HEK293 (cell line): ENCODE measurements at regions not wholly inside any gene's neighbourhood (a gene's known extent, or its start where the extent isn't known, plus 50 kb on each side); places are given as distances from the start of the nearest gene placed in this dataset.

Source experiments
- CTCF ChIA-PET: fragments of 350-600 bp; formaldehyde crosslinking; extraction: SDS; loops from one replicate; lab custom pipeline; 2021; ENCODE audit warnings: antibody characterized with exemption; lab: Yijun Ruan, JAX
- POLR2A ChIA-PET: fragments of 300-600 bp; formaldehyde crosslinking; extraction: SDS; loops from one replicate; lab custom pipeline; 2020; ENCODE audit warnings: antibody characterized with exemption, inconsistent platforms; lab: Yijun Ruan, JAX
- H3K27ac ChIP-seq: fragments of 200-500 bp; sonication (Bioruptor generic); 2 replicates; pipeline ENCODE4 v1.5.1; 2014; ENCODE audit warnings: low read depth, low read length, control low read depth, inconsistent platforms; ENCODE audit errors: extremely low read depth
- H3K36me3 ChIP-seq, 2 experiments: fragments of 200-500 bp in 1 of 2; sonication (Bioruptor generic) in 1 of 2; 1 replicate in 1 of 2; 2 replicates in 1 of 2; pipeline ENCODE4 v1.5.1; 2014 to 2017; ENCODE audit warnings: inconsistent platforms in 2 of 2, low read length in 2 of 2; ENCODE audit not compliant: control insufficient read depth in 2 of 2, insufficient read depth in 1 of 2
- H3K4me1 ChIP-seq: fragments of 200-500 bp; sonication (Bioruptor generic); 2 replicates; pipeline ENCODE4 v1.5.1; 2014; ENCODE audit warnings: mild to moderate bottlenecking, low read length, inconsistent platforms; ENCODE audit not compliant: control insufficient read depth, insufficient read depth
- H3K4me3 ChIP-seq: 2 replicates; pipeline ENCODE4 v1.5.1; 2011; ENCODE audit warnings: low read depth, mild to moderate bottlenecking, control low read depth, low read length, moderate library complexity
- H3K9me3 ChIP-seq: fragments of 200-500 bp; sonication (Bioruptor generic); 2 replicates; pipeline ENCODE4 v1.5.1; 2014; ENCODE audit warnings: low read depth, low read length, inconsistent platforms; ENCODE audit not compliant: control insufficient read depth, insufficient read depth
- IKZF3 ChIP-seq: fragments of 450-650 bp; IDR thresholded peaks from 2 replicates; pipeline ENCODE4 v1.5.0; 2018; ENCODE audit warnings: missing biosample characterization, mild to moderate bottlenecking, missing genetic modification characterization, moderate library complexity
- OSR2 ChIP-seq: fragments of 450-650 bp; formaldehyde crosslinking; IDR thresholded peaks from 2 replicates; pipeline ENCODE4 v1.5.1; 2016; ENCODE audit warnings: missing biosample characterization, missing genetic modification characterization
- PRDM1 ChIP-seq: fragments of 450-650 bp; formaldehyde crosslinking; IDR thresholded peaks from 2 replicates; pipeline ENCODE4; 2016; ENCODE audit warnings: missing biosample characterization, missing genetic modification characterization
- SP3 ChIP-seq: fragments of 450-650 bp; formaldehyde crosslinking; IDR thresholded peaks from 2 replicates; pipeline ENCODE4 v1.5.1; 2016; ENCODE audit warnings: missing biosample characterization, missing genetic modification characterization
- SP7 ChIP-seq: fragments of 450-650 bp; formaldehyde crosslinking; IDR thresholded peaks from 2 replicates; pipeline ENCODE4 v1.5.1; 2016; ENCODE audit warnings: missing biosample characterization, missing genetic modification characterization
- TCF7L2 ChIP-seq: IDR thresholded peaks from 2 replicates; pipeline ENCODE4 v1.6.1; 2011; ENCODE audit warnings: low read depth, mild to moderate bottlenecking, inconsistent platforms, low read length, moderate library complexity, borderline replicate concordance
- TRIM28 ChIP-seq: IDR thresholded peaks from 2 replicates; pipeline ENCODE4 v1.6.1; 2011; ENCODE audit warnings: low read length, control low read depth, borderline replicate concordance
- WT1 ChIP-seq: fragments of 450-650 bp; formaldehyde crosslinking; IDR thresholded peaks from 2 replicates; pipeline ENCODE4 v1.5.1; 2016; ENCODE audit warnings: missing biosample characterization, missing genetic modification characterization
- ZEB2 ChIP-seq: fragments of 450-650 bp; formaldehyde crosslinking; IDR thresholded peaks from 2 replicates; pipeline ENCODE4 v1.5.1; 2016; ENCODE audit warnings: missing biosample characterization, missing genetic modification characterization
- ZFP37 ChIP-seq: fragments of 450-650 bp; formaldehyde crosslinking; IDR thresholded peaks from 2 replicates; pipeline ENCODE4 v1.5.1; 2016; ENCODE audit warnings: missing biosample characterization, missing genetic modification characterization
- ZFP69B ChIP-seq: fragments of 450-650 bp; formaldehyde crosslinking; IDR thresholded peaks from 2 replicates; pipeline ENCODE4 v1.5.1; 2016; ENCODE audit warnings: missing biosample characterization, missing genetic modification characterization
- ZNF10 ChIP-seq: fragments of 450-650 bp; formaldehyde crosslinking; IDR thresholded peaks from 2 replicates; pipeline ENCODE4 v1.5.1; 2017; ENCODE audit warnings: missing biosample characterization, missing genetic modification characterization
- ZNF16 ChIP-seq: fragments of 450-650 bp; formaldehyde crosslinking; IDR thresholded peaks from 2 replicates; pipeline ENCODE4 v1.5.1; 2016; ENCODE audit warnings: low read depth, missing biosample characterization, missing genetic modification characterization
- ZNF211 ChIP-seq: fragments of 450-650 bp; formaldehyde crosslinking; IDR thresholded peaks from 2 replicates; pipeline ENCODE4 v1.5.1; 2016; ENCODE audit warnings: low read depth, missing biosample characterization, missing genetic modification characterization
- ZNF404 ChIP-seq: fragments of 450-650 bp; formaldehyde crosslinking; IDR thresholded peaks from 2 replicates; pipeline ENCODE4 v1.5.1; 2017; ENCODE audit warnings: missing biosample characterization, missing genetic modification characterization
- ZNF571 ChIP-seq: fragments of 450-650 bp; formaldehyde crosslinking; IDR thresholded peaks from 2 replicates; pipeline ENCODE4 v1.5.0; 2017; ENCODE audit warnings: missing biosample characterization, missing genetic modification characterization
- ZNF837 ChIP-seq: fragments of 450-650 bp; formaldehyde crosslinking; IDR thresholded peaks from 2 replicates; pipeline ENCODE4 v1.5.1; 2016; ENCODE audit warnings: missing biosample characterization, missing genetic modification characterization
- TF ChIP-seq, protein P1 (sequence below): fragments of 450-650 bp; formaldehyde crosslinking; IDR thresholded peaks from 2 replicates; pipeline ENCODE4 v1.5.1; 2016; ENCODE audit warnings: missing biosample characterization, missing genetic modification characterization
- TF ChIP-seq, protein P2 (sequence below): fragments of 450-650 bp; IDR thresholded peaks from 2 replicates; pipeline ENCODE4 v1.5.1; 2018; ENCODE audit warnings: missing biosample characterization, mild to moderate bottlenecking, missing genetic modification characterization
- TF ChIP-seq, protein P3 (sequence below): sonication (generic); formaldehyde crosslinking; IDR thresholded peaks from 2 replicates; pipeline ENCODE4 v1.8.1; 2022; ENCODE audit warnings: mild to moderate bottlenecking, moderate library complexity, missing genetic modification reagents
- TF ChIP-seq, protein P4 (sequence below): fragments of 450-650 bp; formaldehyde crosslinking; IDR thresholded peaks from 2 replicates; pipeline ENCODE4 v1.5.1; 2016; ENCODE audit warnings: missing biosample characterization, missing genetic modification characterization
- TF ChIP-seq, protein P5 (sequence below): fragments of 450-650 bp; formaldehyde crosslinking; IDR thresholded peaks from 2 replicates; pipeline ENCODE4 v1.5.1; 2016; ENCODE audit warnings: missing biosample characterization, missing genetic modification characterization

DNA sequence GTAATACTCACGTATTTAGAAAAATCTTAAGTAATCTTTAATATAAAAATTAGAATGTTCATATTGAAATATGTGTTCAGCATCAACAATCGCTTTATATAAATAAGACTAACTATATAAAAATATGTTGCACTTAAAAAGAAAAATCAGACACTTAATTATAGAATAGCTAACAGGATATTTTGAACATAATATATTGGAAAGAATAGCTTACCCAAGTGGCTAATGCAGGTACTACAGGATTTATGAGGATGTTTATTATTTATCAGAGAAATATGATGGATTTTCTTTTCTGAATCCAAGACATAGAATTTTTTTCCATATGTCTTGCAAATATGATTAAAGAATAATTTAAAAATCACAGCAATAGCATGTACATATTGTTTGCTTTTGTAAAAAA lies 567.9 kb upstream of the GBE1 start:
- ChIA-PET POLR2A (no interaction called here), CTCF (interaction anchor here (0.6 kb wide), 1 partner anchor 10 kb away, joined by 3 read pairs; no protein-coding TSS in a partner anchor)
- TF ChIP-seq SP7 (tag by site-specific recombination): no peak
- no peak for TF ChIP-seq PRDM1
- no peak for TF ChIP-seq TCF7L2
- TF ChIP-seq ZNF10: no peak
- no peak for TF ChIP-seq ZEB2
- no peak for TF ChIP-seq ZNF404
- no peak for TF ChIP-seq ZFP37
- TF ChIP-seq ZNF571 (tag by site-specific recombination): no peak
- TF ChIP-seq ZNF837 (tag by site-specific recombination): no peak
- TF ChIP-seq TRIM28: no peak
- TF ChIP-seq SP3: no peak
- no peak overlapping the region for H3K4me3 ChIP-seq
- no peak overlapping the region for H3K27ac ChIP-seq
- no peaks in the 10 kb centered on the region for H3K4me1 ChIP-seq
- H3K36me3 ChIP-seq: no peaks in the 10 kb centered on the region
- H3K9me3 ChIP-seq: no peaks in the 10 kb centered on the region

DNA sequence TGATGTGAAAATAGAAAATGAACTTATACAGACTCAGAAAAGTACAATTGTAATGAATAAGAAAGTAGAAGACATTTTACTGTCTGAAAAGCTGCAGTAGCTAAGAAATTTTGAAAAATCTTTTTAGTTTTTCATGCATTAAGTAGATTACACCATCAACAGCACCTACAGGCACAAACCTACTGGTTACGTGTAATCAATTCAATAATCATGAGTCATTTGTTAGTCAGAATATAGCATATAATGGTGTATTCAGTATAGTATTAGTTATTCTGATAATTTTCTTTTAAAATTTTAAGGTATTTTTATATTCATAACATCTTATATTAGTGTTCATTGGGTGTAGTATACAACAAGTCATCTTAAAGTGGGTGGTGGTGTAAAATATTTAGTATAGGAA lies 550.5 kb upstream of the GBE1 start:
- TF ChIP-seq IKZF3 (tag by site-specific recombination): no peak
- TF ChIP-seq ZEB2: no peak
- no peak for TF ChIP-seq ZFP69B
- TF ChIP-seq, protein P1, sequence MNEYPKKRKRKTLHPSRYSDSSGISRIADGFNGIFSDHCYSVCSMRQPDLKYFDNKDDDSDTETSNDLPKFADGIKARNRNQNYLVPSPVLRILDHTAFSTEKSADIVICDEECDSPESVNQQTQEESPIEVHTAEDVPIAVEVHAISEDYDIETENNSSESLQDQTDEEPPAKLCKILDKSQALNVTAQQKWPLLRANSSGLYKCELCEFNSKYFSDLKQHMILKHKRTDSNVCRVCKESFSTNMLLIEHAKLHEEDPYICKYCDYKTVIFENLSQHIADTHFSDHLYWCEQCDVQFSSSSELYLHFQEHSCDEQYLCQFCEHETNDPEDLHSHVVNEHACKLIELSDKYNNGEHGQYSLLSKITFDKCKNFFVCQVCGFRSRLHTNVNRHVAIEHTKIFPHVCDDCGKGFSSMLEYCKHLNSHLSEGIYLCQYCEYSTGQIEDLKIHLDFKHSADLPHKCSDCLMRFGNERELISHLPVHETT (tag by site-specific recombination): no peak
- TF ChIP-seq, protein P2, sequence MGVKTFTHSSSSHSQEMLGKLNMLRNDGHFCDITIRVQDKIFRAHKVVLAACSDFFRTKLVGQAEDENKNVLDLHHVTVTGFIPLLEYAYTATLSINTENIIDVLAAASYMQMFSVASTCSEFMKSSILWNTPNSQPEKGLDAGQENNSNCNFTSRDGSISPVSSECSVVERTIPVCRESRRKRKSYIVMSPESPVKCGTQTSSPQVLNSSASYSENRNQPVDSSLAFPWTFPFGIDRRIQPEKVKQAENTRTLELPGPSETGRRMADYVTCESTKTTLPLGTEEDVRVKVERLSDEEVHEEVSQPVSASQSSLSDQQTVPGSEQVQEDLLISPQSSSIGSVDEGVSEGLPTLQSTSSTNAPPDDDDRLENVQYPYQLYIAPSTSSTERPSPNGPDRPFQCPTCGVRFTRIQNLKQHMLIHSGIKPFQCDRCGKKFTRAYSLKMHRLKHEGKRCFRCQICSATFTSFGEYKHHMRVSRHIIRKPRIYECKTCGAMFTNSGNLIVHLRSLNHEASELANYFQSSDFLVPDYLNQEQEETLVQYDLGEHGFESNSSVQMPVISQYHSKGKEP (tag by site-specific recombination): no peak
- no peak overlapping the region for H3K4me3 ChIP-seq
- H3K9me3 ChIP-seq: no peaks in the 10 kb centered on the region
- CTCF ChIA-PET: no interaction called here
- no peak overlapping the region for H3K27ac ChIP-seq
- no peaks in the 10 kb centered on the region for H3K36me3 ChIP-seq
- POLR2A ChIA-PET: no interaction called here
- no peaks in the 10 kb centered on the region for H3K4me1 ChIP-seq

DNA sequence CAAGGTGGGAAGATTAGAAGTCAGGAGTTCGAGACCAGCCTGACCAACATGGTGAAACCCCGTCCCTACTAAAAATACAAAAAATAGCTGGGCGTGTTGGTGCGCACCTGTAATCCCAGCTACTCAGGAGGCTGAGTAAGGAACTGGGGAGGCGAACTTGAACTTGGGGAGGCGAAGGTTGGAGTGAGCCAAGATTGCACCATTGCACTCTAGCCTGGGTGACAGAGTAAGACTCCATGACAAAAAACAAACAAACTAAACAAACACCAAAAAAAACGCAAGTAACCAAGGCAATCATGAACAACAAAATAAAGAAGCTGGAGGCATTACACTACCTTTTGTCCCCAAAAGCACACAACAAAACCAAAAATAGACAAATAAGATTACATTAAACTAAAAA lies 547.3 kb upstream of the GBE1 start:
- no peaks in the 10 kb centered on the region for H3K9me3 ChIP-seq
- H3K27ac ChIP-seq: no peak overlapping the region
- TF ChIP-seq WT1 (tag by site-specific recombination): no peak
- no peak for TF ChIP-seq OSR2 (tag by site-specific recombination)
- no peak for TF ChIP-seq ZNF837 (tag by site-specific recombination)
- TF ChIP-seq ZNF16 (tag by site-specific recombination): no peak
- TF ChIP-seq ZNF211 (tag by site-specific recombination): no peak
- TF ChIP-seq, all 188 proteins: peak for 0
- POLR2A ChIA-PET: no interaction called here
- no peak overlapping the region for H3K4me3 ChIP-seq
- no peaks in the 10 kb centered on the region for H3K4me1 ChIP-seq
- CTCF ChIA-PET: no interaction called here
- H3K36me3 ChIP-seq: no peaks in the 10 kb centered on the region

DNA sequence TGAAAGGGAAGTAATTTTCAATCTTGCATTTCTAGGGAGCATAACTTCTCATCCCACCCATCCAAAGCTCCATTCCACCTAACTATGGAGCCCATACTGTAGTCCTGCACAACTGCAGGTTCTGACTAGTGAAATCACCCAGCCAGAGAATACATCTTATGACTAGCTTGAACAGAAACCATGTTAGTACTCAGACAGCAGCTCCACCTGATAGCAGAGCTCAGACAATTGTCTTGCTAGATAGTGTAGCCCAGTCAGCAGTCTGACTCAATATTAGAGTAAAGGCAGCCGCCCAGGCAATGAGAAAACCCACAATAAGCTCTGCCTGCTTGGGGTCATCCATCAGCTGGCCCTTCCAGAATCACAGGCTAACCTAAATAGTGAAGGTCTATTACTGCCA lies 544.7 kb upstream of the GBE1 start:
- no peaks in the 10 kb centered on the region for H3K4me1 ChIP-seq
- H3K9me3 ChIP-seq: no peaks in the 10 kb centered on the region
- no peaks in the 10 kb centered on the region for H3K36me3 ChIP-seq
- no peak overlapping the region for H3K27ac ChIP-seq
- no peak overlapping the region for H3K4me3 ChIP-seq
- POLR2A ChIA-PET: no interaction called here
- CTCF ChIA-PET: no interaction called here
- TF ChIP-seq, protein P3, sequence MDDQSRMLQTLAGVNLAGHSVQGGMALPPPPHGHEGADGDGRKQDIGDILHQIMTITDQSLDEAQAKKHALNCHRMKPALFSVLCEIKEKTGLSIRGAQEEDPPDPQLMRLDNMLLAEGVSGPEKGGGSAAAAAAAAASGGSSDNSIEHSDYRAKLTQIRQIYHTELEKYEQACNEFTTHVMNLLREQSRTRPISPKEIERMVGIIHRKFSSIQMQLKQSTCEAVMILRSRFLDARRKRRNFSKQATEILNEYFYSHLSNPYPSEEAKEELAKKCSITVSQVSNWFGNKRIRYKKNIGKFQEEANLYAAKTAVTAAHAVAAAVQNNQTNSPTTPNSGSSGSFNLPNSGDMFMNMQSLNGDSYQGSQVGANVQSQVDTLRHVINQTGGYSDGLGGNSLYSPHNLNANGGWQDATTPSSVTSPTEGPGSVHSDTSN (CRISPR knock-in tag): no peak
- TF ChIP-seq, protein P4, sequence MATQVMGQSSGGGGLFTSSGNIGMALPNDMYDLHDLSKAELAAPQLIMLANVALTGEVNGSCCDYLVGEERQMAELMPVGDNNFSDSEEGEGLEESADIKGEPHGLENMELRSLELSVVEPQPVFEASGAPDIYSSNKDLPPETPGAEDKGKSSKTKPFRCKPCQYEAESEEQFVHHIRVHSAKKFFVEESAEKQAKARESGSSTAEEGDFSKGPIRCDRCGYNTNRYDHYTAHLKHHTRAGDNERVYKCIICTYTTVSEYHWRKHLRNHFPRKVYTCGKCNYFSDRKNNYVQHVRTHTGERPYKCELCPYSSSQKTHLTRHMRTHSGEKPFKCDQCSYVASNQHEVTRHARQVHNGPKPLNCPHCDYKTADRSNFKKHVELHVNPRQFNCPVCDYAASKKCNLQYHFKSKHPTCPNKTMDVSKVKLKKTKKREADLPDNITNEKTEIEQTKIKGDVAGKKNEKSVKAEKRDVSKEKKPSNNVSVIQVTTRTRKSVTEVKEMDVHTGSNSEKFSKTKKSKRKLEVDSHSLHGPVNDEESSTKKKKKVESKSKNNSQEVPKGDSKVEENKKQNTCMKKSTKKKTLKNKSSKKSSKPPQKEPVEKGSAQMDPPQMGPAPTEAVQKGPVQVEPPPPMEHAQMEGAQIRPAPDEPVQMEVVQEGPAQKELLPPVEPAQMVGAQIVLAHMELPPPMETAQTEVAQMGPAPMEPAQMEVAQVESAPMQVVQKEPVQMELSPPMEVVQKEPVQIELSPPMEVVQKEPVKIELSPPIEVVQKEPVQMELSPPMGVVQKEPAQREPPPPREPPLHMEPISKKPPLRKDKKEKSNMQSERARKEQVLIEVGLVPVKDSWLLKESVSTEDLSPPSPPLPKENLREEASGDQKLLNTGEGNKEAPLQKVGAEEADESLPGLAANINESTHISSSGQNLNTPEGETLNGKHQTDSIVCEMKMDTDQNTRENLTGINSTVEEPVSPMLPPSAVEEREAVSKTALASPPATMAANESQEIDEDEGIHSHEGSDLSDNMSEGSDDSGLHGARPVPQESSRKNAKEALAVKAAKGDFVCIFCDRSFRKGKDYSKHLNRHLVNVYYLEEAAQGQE (tag by site-specific recombination): no peak
- TF ChIP-seq, protein P5, sequence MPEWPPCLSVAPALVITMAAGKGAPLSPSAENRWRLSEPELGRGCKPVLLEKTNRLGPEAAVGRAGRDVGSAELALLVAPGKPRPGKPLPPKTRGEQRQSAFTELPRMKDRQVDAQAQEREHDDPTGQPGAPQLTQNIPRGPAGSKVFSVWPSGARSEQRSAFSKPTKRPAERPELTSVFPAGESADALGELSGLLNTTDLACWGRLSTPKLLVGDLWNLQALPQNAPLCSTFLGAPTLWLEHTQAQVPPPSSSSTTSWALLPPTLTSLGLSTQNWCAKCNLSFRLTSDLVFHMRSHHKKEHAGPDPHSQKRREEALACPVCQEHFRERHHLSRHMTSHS (tag by site-specific recombination): no peak
